PFSK-1 (cell line): ENCODE measurements at regions not wholly inside any gene's neighbourhood (a gene's known extent, or its start where the extent isn't known, plus 50 kb on each side); places are given as distances from the start of the nearest gene placed in this dataset.

Experiments used
- FOXP2 ChIP-seq: optimal IDR thresholded peaks from 2 replicates; pipeline ENCODE3; 2011; ENCODE audit warnings: borderline replicate concordance, control low read depth, inconsistent platforms; ENCODE audit not compliant: insufficient read depth; ENCODE audit errors: extremely low read length, extremely low read depth
- POLR2AphosphoS5 ChIP-seq: IDR thresholded peaks from 2 replicates; pipeline ENCODE4 v1.6.1; 2012; ENCODE audit warnings: low read depth, mild to moderate bottlenecking, control low read depth, low read length, moderate library complexity
- REST ChIP-seq, 2 experiments: IDR thresholded peaks; 2 replicates each; pipeline versions ENCODE4 v1.6.1 to v1.8.0; 2011 to 2012; ENCODE audit warnings: low read depth in 2 of 2, low read length in 2 of 2, control low read depth in 1 of 2, inconsistent platforms in 1 of 2, mild to moderate bottlenecking in 1 of 2, moderate library complexity in 1 of 2; ENCODE audit not compliant: insufficient read depth in 1 of 2
- SIN3A ChIP-seq: IDR thresholded peaks from 2 replicates; pipeline ENCODE4 v1.6.1; 2012; ENCODE audit warnings: mild to moderate bottlenecking, low read length, moderate library complexity, borderline replicate concordance; ENCODE audit not compliant: insufficient read depth
- TAF1 ChIP-seq: IDR thresholded peaks from 2 replicates; pipeline ENCODE4 v1.6.1; 2012; ENCODE audit warnings: low read length, control low read depth, borderline replicate concordance; ENCODE audit not compliant: insufficient read depth

DNA sequence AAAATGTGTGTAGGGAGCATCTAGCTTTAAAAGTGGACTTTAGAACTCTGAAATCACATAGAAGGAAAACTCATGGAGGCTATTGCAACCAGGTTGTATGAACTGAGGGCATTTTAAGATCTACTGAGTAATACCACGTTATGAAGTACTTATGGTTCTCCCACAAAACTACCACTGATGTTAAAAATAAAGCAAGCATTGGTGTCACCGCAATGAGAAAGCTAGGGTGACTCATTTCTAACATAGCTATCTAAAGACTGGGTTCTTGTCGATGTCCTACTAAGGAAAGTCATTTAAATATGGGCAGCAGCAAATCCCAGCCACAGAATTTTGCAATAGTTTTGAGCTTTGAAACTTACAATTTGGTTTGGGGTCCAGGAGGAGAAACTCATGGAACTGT lies 584.8 kb downstream of the DIPK2A start:
- TF ChIP-seq TAF1 (no peak), REST (IDR thresholded peaks at IDR 0.05; ENCODE audit: insufficient read depth in 1 of 2, low read depth in 2 of 2, low read length in 2 of 2) (no peak), FOXP2 (no peak), SIN3A (no peak), POLR2AphosphoS5 (no peak)

- TF ChIP-seq SIN3A (no peak), FOXP2 (no peak), TAF1 (no peak), POLR2AphosphoS5 (no peak), REST (IDR thresholded peaks at IDR 0.05; ENCODE audit: insufficient read depth in 1 of 2, low read depth in 2 of 2, low read length in 2 of 2) (no peak)
These were observed 585.9 kb downstream of the DIPK2A start for GRCh38 chr3:144557515-144557914.

- TF ChIP-seq POLR2AphosphoS5: no peak
- TF ChIP-seq REST (IDR thresholded peaks at IDR 0.05; ENCODE audit: insufficient read depth in 1 of 2, low read depth in 2 of 2, low read length in 2 of 2): no peak
- no peak for TF ChIP-seq SIN3A
- TF ChIP-seq TAF1: no peak
- no peak for TF ChIP-seq FOXP2
These were observed 592.4 kb downstream of the DIPK2A start for GRCh38 chr3:144564011-144564410.

- TF ChIP-seq FOXP2 (no peak), TAF1 (no peak), POLR2AphosphoS5 (no peak), SIN3A (no peak)
These were observed 594.7 kb downstream of the DIPK2A start for GRCh38 chr3:144566320-144566719.

GRCh38 chr3:144569651-144570050 lies 598.0 kb downstream of the DIPK2A start:
- TF ChIP-seq FOXP2: no peak
- TF ChIP-seq SIN3A: no peak
- no peak for TF ChIP-seq TAF1
- no peak for TF ChIP-seq POLR2AphosphoS5
- no peak for TF ChIP-seq REST (IDR thresholded peaks at IDR 0.05; ENCODE audit: insufficient read depth in 1 of 2, low read depth in 2 of 2, low read length in 2 of 2)
